Spleen (tissue), 7 donors: ENCODE measurements at regions not wholly inside any gene's neighbourhood (a gene's known extent, or its start where the extent isn't known, plus 50 kb on each side); places are given as distances from the start of the nearest gene placed in this dataset.

Source experiments
- CTCF ChIP-seq, 11 experiments: fragments of 200-600 bp in 7 of 11; fragments of 450-650 bp in 4 of 11; sonication (generic) in 4 of 11; IDR thresholded peaks in 8 of 11; conservative IDR thresholded peaks in 3 of 11; 1 replicate in 7 of 11; 2 replicates in 4 of 11; pipeline versions ENCODE4 v1.4.0 to v1.8.0; 2016 to 2021; ENCODE audit warnings: antibody characterized with exemption in 11 of 11, inconsistent platforms in 4 of 11, mild to moderate bottlenecking in 1 of 11
- POLR2A ChIP-seq, 3 donors: fragments of 450-650 bp; IDR thresholded peaks; one replicate each; pipeline ENCODE4 v1.5.1; 2017; ENCODE audit warnings: antibody characterized with exemption in 3 of 3, mild to moderate bottlenecking in 1 of 3
- donor health status: DM: no; HTN: no; CAD: no; lungs with moderate emphysema.
- donor health status: DM: no; HTN: no; CAD: no.
- donor health status: DM: no; HTN: no; CAD: no.

DNA sequence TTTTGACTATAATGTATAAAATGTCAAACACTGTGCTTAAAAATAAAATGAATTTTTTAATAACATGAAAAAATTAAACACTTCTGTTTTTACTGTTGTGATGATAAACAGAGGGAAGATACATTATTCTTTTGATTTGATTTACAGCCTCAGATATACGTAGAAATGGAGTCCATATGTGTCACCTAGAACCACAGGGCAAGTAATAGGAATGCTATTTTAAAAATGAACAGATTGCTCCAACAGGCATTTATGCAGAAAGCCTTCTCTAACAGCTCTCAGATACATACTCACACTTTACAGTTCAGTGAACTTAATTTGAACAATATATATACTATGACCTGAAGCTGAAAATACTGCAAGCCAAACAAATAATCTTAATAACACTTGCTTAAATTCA, 1551.0 kb downstream of the GRIK2 start:
- TF ChIP-seq POLR2A (IDR thresholded peaks at IDR 0.05) = no peak
- TF ChIP-seq CTCF (IDR thresholded peaks at IDR 0.05 in 8 of 11, conservative IDR thresholded peaks at IDR 0.05 in 3 of 11) = no peak
